SK-N-SH (cell line): ENCODE measurements at regions not wholly inside any gene's neighbourhood (a gene's known extent, or its start where the extent isn't known, plus 50 kb on each side); places are given as distances from the start of the nearest gene placed in this dataset.

Experiments
- CTCF ChIA-PET: fragments of 300-600, 350-600 bp; formaldehyde crosslinking; extraction: SDS; loops from one replicate; lab custom pipeline; 2021; lab: Yijun Ruan, JAX
- POLR2A ChIA-PET: fragments of 350-600 bp; sonication (Branson Sonifier 250); formaldehyde crosslinking; extraction: SDS; loops from one replicate; lab custom pipeline; 2020; ENCODE audit warnings: antibody characterized with exemption, inconsistent platforms; lab: Yijun Ruan, JAX
- DNase-seq: peaks from one replicate; pipeline ENCODE4 v3.0.0; 2012
- H2AFZ ChIP-seq: fragments of 200-600 bp; sonication (generic); 2 replicates; pipeline ENCODE4 v1.8.1; 2016; ENCODE audit warnings: antibody characterized with exemption, mild to moderate bottlenecking, low read depth
- H3F3A ChIP-seq: fragments of 200-600 bp; sonication (generic); replicated peaks from 2 replicates; pipeline ENCODE3; 2016; ENCODE audit warnings: antibody characterized with exemption, mild to moderate bottlenecking; ENCODE audit not compliant: insufficient read depth
- H3K27ac ChIP-seq, 2 experiments: fragments of 200-500 bp in 1 of 2; fragments of 200-600 bp in 1 of 2; sonication (Bioruptor generic) in 1 of 2; sonication (generic), shearing (Covaris generic) in 1 of 2; 2 replicates each; pipeline versions ENCODE4 v1.5.1 to v1.6.1; 2014 to 2016; ENCODE audit warnings: low read depth in 2 of 2, inconsistent platforms in 1 of 2, low read length in 1 of 2, mild to moderate bottlenecking in 1 of 2, mixed read lengths in 1 of 2
- H3K27me3 ChIP-seq: fragments of 200-600 bp; sonication (generic), shearing (Covaris generic); 2 replicates; pipeline ENCODE4 v1.6.1; 2016; ENCODE audit warnings: mixed run types; ENCODE audit not compliant: insufficient read depth
- H3K36me3 ChIP-seq, 2 experiments: fragments of 200-500 bp in 1 of 2; fragments of 200-600 bp in 1 of 2; sonication (Bioruptor generic) in 1 of 2; sonication (generic) in 1 of 2; replicated peaks in 1 of 2; 2 replicates each; pipeline versions ENCODE3 to v1.5.1; 2014 to 2016; ENCODE audit warnings: low read length in 1 of 2, mild to moderate bottlenecking in 1 of 2; ENCODE audit not compliant: insufficient read depth in 2 of 2, control insufficient read depth in 1 of 2
- H3K4me1 ChIP-seq, 2 experiments: fragments of 200-500 bp in 1 of 2; fragments of 200-600 bp in 1 of 2; sonication (Bioruptor generic) in 1 of 2; sonication (generic), shearing (Covaris generic) in 1 of 2; 2 replicates each; pipeline versions ENCODE4 v1.5.1 to v1.6.1; 2014 to 2016; ENCODE audit warnings: low read depth in 1 of 2, low read length in 1 of 2, mixed run types in 1 of 2; ENCODE audit not compliant: insufficient read depth in 2 of 2, control insufficient read depth in 1 of 2
- H3K4me2 ChIP-seq: fragments of 200-600 bp; sonication (generic), shearing (Covaris generic); 2 replicates; pipeline ENCODE4 v1.6.1; 2017; ENCODE audit warnings: mixed run types
- H3K4me3 ChIP-seq, 2 experiments: fragments of 200-500 bp in 1 of 2; fragments of 200-600 bp in 1 of 2; sonication (Bioruptor generic) in 1 of 2; sonication (generic), shearing (Covaris generic) in 1 of 2; 2 replicates each; pipeline versions ENCODE4 v1.5.1 to v1.8.1; 2014 to 2016; ENCODE audit warnings: low read depth in 2 of 2, inconsistent platforms in 1 of 2, low read length in 1 of 2, mild to moderate bottlenecking in 1 of 2, mixed read lengths in 1 of 2, moderate library complexity in 1 of 2
- H3K79me2 ChIP-seq: fragments of 200-600 bp; sonication (generic); 2 replicates; pipeline ENCODE4 v1.8.1; 2017; ENCODE audit warnings: mild to moderate bottlenecking; ENCODE audit not compliant: insufficient read depth
- H3K9ac ChIP-seq: fragments of 200-600 bp; sonication (generic); 2 replicates; pipeline ENCODE4 v1.6.1; 2017; ENCODE audit warnings: mixed run types
- H3K9me2 ChIP-seq: fragments of 200-600 bp; sonication (generic); 2 replicates; pipeline ENCODE4 v1.6.1; 2017; ENCODE audit warnings: mixed run types
- H3K9me3 ChIP-seq: fragments of 200-600 bp; sonication (generic); 2 replicates; pipeline ENCODE4 v1.6.1; 2017; ENCODE audit warnings: mixed run types, mild to moderate bottlenecking, moderate library complexity
- H4K20me1 ChIP-seq: fragments of 200-600 bp; sonication (generic); 2 replicates; pipeline ENCODE4 v1.6.1; 2017; ENCODE audit warnings: mild to moderate bottlenecking, mixed run types; ENCODE audit not compliant: insufficient read depth
- CTCF ChIP-seq: fragments of 200-600 bp; sonication (generic); IDR thresholded peaks from 2 replicates; pipeline ENCODE4 v1.6.1; 2017; ENCODE audit warnings: antibody characterized with exemption, mild to moderate bottlenecking, moderate library complexity
- EZH2phosphoT487 ChIP-seq: fragments of 200-600 bp; sonication (generic); IDR thresholded peaks from 2 replicates; pipeline ENCODE4 v1.6.1; 2017; ENCODE audit warnings: low read depth, mixed run types, mild to moderate bottlenecking, antibody characterized with exemption, moderate library complexity, borderline replicate concordance
- FOXJ3 ChIP-seq: sonication (generic); formaldehyde crosslinking; IDR thresholded peaks from 2 replicates; pipeline ENCODE4 v1.5.1; 2020; ENCODE audit warnings: mild to moderate bottlenecking, missing genetic modification reagents
- GABPA ChIP-seq: IDR thresholded peaks from 2 replicates; pipeline ENCODE4 v1.4.0; 2012; ENCODE audit warnings: low read depth, mild to moderate bottlenecking
- JUND ChIP-seq: IDR thresholded peaks from 2 replicates; pipeline ENCODE4 v1.4.0; 2012
- MXI1 ChIP-seq: IDR thresholded peaks from 2 replicates; pipeline ENCODE4 v1.6.1; 2012; ENCODE audit warnings: mild to moderate bottlenecking, low read depth, low read length, improper control_type of control experiment
- PBX3 ChIP-seq: IDR thresholded peaks from 2 replicates; pipeline ENCODE4; 2012
- RCOR1 ChIP-seq: fragments of 150-350 bp; IDR thresholded peaks from 2 replicates; pipeline ENCODE4 v1.6.1; 2017; ENCODE audit warnings: antibody characterized with exemption, low read length
- RFX5 ChIP-seq: IDR thresholded peaks from 2 replicates; pipeline ENCODE4 v1.6.1; 2012; ENCODE audit warnings: mild to moderate bottlenecking, improper control_type of control experiment, low read length
- SMC3 ChIP-seq: IDR thresholded peaks from 2 replicates; pipeline ENCODE4 v1.6.1; 2012; ENCODE audit warnings: low read depth, low read length, improper control_type of control experiment
- YY1 ChIP-seq: IDR thresholded peaks from 2 replicates; pipeline ENCODE4 v1.4.0; 2012; ENCODE audit warnings: low read depth, mild to moderate bottlenecking
- ZBTB33 ChIP-seq: IDR thresholded peaks from 2 replicates; pipeline ENCODE4 v1.4.0; 2012; ENCODE audit warnings: low read depth, borderline replicate concordance
- WGBS: methylation state at CpG from one replicate; pipeline ENCODE4 v1.1.6; 2017; ENCODE audit warnings: low lambda C conversion rate; 5-methylcytosine and 5-hydroxymethylcytosine counted together
- TF ChIP-seq, protein P1 (sequence below): fragments of 150-350 bp; IDR thresholded peaks from 2 replicates; pipeline ENCODE4 v1.6.1; 2016; ENCODE audit warnings: mild to moderate bottlenecking, low read depth, low read length
- TF ChIP-seq, protein P2 (sequence below): IDR thresholded peaks from 2 replicates; pipeline ENCODE4 v1.4.0; 2012; ENCODE audit warnings: low read depth, borderline replicate concordance

GRCh38 chr4:37132975-37133360 is 111.6 kb upstream of the NWD2 start:
- H3K9me2 ChIP-seq: no peaks in the 10 kb centered on the region
- no peaks in the 10 kb centered on the region for H3K9me3 ChIP-seq
- H2AFZ ChIP-seq: no peak overlapping the region
- DNase-seq: no peak
- H3K27ac ChIP-seq: no peak overlapping the region
- no peak overlapping the region for H3K4me2 ChIP-seq
- ChIA-PET CTCF (no interaction called here), POLR2A (no interaction called here)
- WGBS: 6% methylated on average over 1 of the region's 1 CpG
- H4K20me1 ChIP-seq: no peaks in the 10 kb centered on the region
- no peak overlapping the region for H3K4me3 ChIP-seq
- no peaks in the 10 kb centered on the region for H3K79me2 ChIP-seq
- H3F3A ChIP-seq: no peaks in the 10 kb centered on the region
- no peaks in the 10 kb centered on the region for H3K36me3 ChIP-seq
- H3K4me1 ChIP-seq: no peaks in the 10 kb centered on the region
- H3K9ac ChIP-seq: no peak overlapping the region
- H3K27me3 ChIP-seq: no peaks in the 10 kb centered on the region
- TF ChIP-seq RCOR1 (no peak), ZBTB33 (no peak), EZH2phosphoT487 (no peak), JUND (no peak), SMC3 (no peak), CTCF (no peak), FOXJ3 (no peak)
- TF ChIP-seq, all 33 proteins: peak for 0

DNA sequence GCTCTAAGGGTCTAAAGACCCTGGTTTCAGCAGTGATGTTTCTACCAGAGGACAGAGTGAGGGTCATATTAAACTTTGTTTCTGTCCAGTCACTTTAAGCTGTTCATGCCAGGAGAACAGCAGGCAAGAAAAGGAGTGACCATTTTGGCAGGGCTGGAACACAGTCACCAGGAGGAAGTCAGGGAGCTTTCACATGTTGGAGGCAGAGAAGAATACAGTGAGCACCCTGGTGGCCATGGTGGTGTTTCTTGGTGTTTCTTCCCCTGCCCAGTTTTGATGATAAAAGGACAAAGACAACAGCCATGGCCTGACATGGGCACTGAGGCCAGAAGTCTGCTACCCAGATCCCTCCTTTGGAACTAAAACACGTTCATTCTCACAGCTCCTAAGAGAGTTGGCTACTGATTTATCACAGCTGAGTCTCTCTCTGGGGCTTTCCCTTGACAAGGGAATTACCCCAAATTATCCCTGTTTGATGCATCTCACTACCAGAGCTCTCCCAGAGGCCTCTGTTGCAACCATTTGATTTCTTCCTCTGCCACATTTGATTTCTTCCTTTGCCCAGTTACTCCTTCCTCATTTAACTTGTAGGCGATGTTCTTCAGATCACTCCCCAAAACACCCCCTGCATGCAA is 106.4 kb upstream of the NWD2 start:
- Histone ChIP-seq H3K9ac (no peak overlapping the region), H3F3A (no peaks in the 10 kb centered on the region), H3K9me3 (no peaks in the 10 kb centered on the region), H3K4me3 (no peak overlapping the region), H3K9me2 (no peaks in the 10 kb centered on the region), H4K20me1 (no peaks in the 10 kb centered on the region), H3K36me3 (no peaks in the 10 kb centered on the region), H3K27me3 (no peaks in the 10 kb centered on the region), H3K4me1 (no peaks in the 10 kb centered on the region), H3K79me2 (no peaks in the 10 kb centered on the region), H3K27ac (no peak overlapping the region), H3K4me2 (no peak overlapping the region), H2AFZ (no peak overlapping the region)
- no peak for DNase-seq
- ChIA-PET CTCF (no interaction called here), POLR2A (no interaction called here)
- 2% methylated on average over 2 of the region's 2 CpGs for WGBS
- TF ChIP-seq PBX3 (no peak), JUND (no peak), YY1 (no peak), RCOR1 (no peak), RFX5 (no peak), GABPA (no peak), MXI1 (no peak), CTCF (no peak), ZBTB33 (no peak)
- TF ChIP-seq, protein P1, sequence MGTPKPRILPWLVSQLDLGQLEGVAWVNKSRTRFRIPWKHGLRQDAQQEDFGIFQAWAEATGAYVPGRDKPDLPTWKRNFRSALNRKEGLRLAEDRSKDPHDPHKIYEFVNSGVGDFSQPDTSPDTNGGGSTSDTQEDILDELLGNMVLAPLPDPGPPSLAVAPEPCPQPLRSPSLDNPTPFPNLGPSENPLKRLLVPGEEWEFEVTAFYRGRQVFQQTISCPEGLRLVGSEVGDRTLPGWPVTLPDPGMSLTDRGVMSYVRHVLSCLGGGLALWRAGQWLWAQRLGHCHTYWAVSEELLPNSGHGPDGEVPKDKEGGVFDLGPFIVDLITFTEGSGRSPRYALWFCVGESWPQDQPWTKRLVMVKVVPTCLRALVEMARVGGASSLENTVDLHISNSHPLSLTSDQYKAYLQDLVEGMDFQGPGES: no peak
- TF ChIP-seq, protein P2, sequence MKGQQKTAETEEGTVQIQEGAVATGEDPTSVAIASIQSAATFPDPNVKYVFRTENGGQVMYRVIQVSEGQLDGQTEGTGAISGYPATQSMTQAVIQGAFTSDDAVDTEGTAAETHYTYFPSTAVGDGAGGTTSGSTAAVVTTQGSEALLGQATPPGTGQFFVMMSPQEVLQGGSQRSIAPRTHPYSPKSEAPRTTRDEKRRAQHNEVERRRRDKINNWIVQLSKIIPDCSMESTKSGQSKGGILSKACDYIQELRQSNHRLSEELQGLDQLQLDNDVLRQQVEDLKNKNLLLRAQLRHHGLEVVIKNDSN: no peak
